K562 (cell line): ENCODE measurements at regions not wholly inside any gene's neighbourhood (a gene's known extent, or its start where the extent isn't known, plus 50 kb on each side); places are given as distances from the start of the nearest gene placed in this dataset.

Experiments used
- ATAC-seq: fragments of 200-7000 bp; cut with Tn5 transposase; 3 replicates; pipeline ENCODE4 v1.9.1; 2020; ENCODE audit warnings: moderate library complexity
- BruUV-seq: library from RNA; stranded (reverse); fragments of 400-500 nt; replicated peaks from 2 replicates; lab custom pipeline; 2021; lab: Mats Ljungman, UMichigan
- CTCF ChIA-PET: fragments of 300-600 bp; formaldehyde crosslinking; extraction: SDS; loops from one replicate; lab custom pipeline; 2021; ENCODE audit warnings: low intra/inter-chr PET ratio; lab: Yijun Ruan, JAX
- POLR2A ChIA-PET: fragments of 300-600, 350-650 bp; sonication (Branson Sonifier 250); formaldehyde crosslinking; extraction: SDS; loops from one replicate; lab custom pipeline; 2021; ENCODE audit warnings: antibody characterized with exemption, inconsistent platforms; lab: Yijun Ruan, JAX
- DNase-seq, 4 experiments: peaks; one replicate each; pipeline versions ENCODE4 v3.0.0 to v3.0.0-alpha.2; 2011 to 2018; ENCODE audit warnings: low spot score in 3 of 4, mixed read lengths in 3 of 4; ENCODE audit errors: extremely low read depth in 1 of 4
- FAIRE-seq: peaks from 2 replicates; lab custom pipeline; 2011; peaks lifted over from hg19 to GRCh38; lab: Jason Lieb, UNC
- H2AFZ ChIP-seq: 2 replicates; pipeline ENCODE4 v1.6.0; 2011; ENCODE audit warnings: low read depth, low read length, control low read depth, inconsistent platforms
- H3K27ac ChIP-seq: fragments of 200-600 bp; 3 replicates; pipeline ENCODE4 v1.8.0; 2011; ENCODE audit warnings: low read depth, mild to moderate bottlenecking, control low read depth, inconsistent platforms, low read length, moderate library complexity, mixed read lengths; ENCODE audit errors: extremely low read depth
- H3K27me3 ChIP-seq, 2 experiments: fragments of 300-600 bp in 1 of 2; 2 replicates in 1 of 2; 3 replicates in 1 of 2; pipeline versions ENCODE4 v1.6.0 to v1.8.0; 2011; ENCODE audit warnings: inconsistent platforms in 2 of 2, low read length in 2 of 2, mild to moderate bottlenecking in 1 of 2, mixed read lengths in 1 of 2, moderate library complexity in 1 of 2; ENCODE audit not compliant: control insufficient read depth in 2 of 2, insufficient read depth in 2 of 2
- H3K36me3 ChIP-seq: fragments of 300-600 bp; 3 replicates; pipeline ENCODE4 v1.8.0; 2011; ENCODE audit warnings: mild to moderate bottlenecking, low read length, inconsistent platforms; ENCODE audit not compliant: control insufficient read depth, insufficient read depth
- H3K4me1 ChIP-seq, 2 experiments: fragments of 200-600 bp in 1 of 2; replicated peaks in 1 of 2; 2 replicates in 1 of 2; 3 replicates in 1 of 2; pipeline versions ENCODE4 v1.5.1 to v1.8.0; 2011; ENCODE audit warnings: inconsistent platforms in 2 of 2, low read length in 2 of 2, mild to moderate bottlenecking in 1 of 2, mixed read lengths in 1 of 2, moderate library complexity in 1 of 2; ENCODE audit not compliant: control insufficient read depth in 2 of 2, insufficient read depth in 2 of 2
- H3K4me2 ChIP-seq: 2 replicates; pipeline ENCODE4 v1.6.1; 2011; ENCODE audit warnings: low read length, control low read depth, inconsistent platforms, mixed read lengths; ENCODE audit not compliant: insufficient read depth
- H3K4me3 ChIP-seq: fragments of 200-600 bp; sonication (generic), shearing (Covaris generic); 2 replicates; pipeline ENCODE4 v1.5.1; 2016; ENCODE audit warnings: control low read depth, inconsistent platforms
- H3K79me2 ChIP-seq: fragments of 200-600 bp; 3 replicates; pipeline ENCODE4 v1.8.0; 2011; ENCODE audit warnings: low read length, inconsistent platforms; ENCODE audit not compliant: control insufficient read depth, insufficient read depth
- H3K9ac ChIP-seq, 2 experiments: 2 replicates each; pipeline versions ENCODE4 v1.6.0 to v1.6.1; 2011; ENCODE audit warnings: low read depth in 2 of 2, low read length in 2 of 2, control low read depth in 1 of 2, inconsistent platforms in 1 of 2, mild to moderate bottlenecking in 1 of 2, mixed read lengths in 1 of 2; ENCODE audit not compliant: insufficient read depth in 1 of 2
- H3K9me1 ChIP-seq: one replicate; pipeline ENCODE4 v1.6.0; 2011; ENCODE audit warnings: inconsistent platforms, mild to moderate bottlenecking, low read length, moderate library complexity; ENCODE audit not compliant: control insufficient read depth, insufficient read depth
- H3K9me3 ChIP-seq: replicated peaks from 2 replicates; pipeline ENCODE4 v1.5.1; 2011; ENCODE audit warnings: low read depth, low read length, inconsistent platforms; ENCODE audit not compliant: control insufficient read depth, insufficient read depth
- H4K20me1 ChIP-seq: replicated peaks from 2 replicates; pipeline ENCODE4 v1.6.1; 2011; ENCODE audit warnings: low read length, inconsistent platforms, mixed read lengths; ENCODE audit not compliant: control insufficient read depth, insufficient read depth
- FOXA1 ChIP-seq: fragments of 450-650 bp; IDR thresholded peaks from 2 replicates; pipeline ENCODE4 v1.6.1; 2016; ENCODE audit warnings: mild to moderate bottlenecking, borderline replicate concordance
- MAFK ChIP-seq: IDR thresholded peaks from 2 replicates; pipeline ENCODE4 v1.6.1; 2011; ENCODE audit warnings: low read length, improper control_type of control experiment
- RCOR1 ChIP-seq, 2 experiments: IDR thresholded peaks; 2 replicates each; pipeline ENCODE4 v1.6.1; 2012; ENCODE audit warnings: low read depth in 2 of 2, low read length in 2 of 2, borderline replicate concordance in 1 of 2, improper control_type of control experiment in 1 of 2
- RREB1 ChIP-seq: fragments of 250-450 bp; sonication (Bioruptor Pico); IDR thresholded peaks from 2 replicates; pipeline ENCODE4 v1.4.0; 2020
- SLC30A9 ChIP-seq: fragments of 250-450 bp; sonication (Bioruptor Pico); IDR thresholded peaks from 2 replicates; pipeline ENCODE4 v1.8.0; 2022; ENCODE audit warnings: mild to moderate bottlenecking, moderate library complexity
- SMARCE1 ChIP-seq: fragments of 450-650 bp; IDR thresholded peaks from 2 replicates; pipeline ENCODE4 v1.7.1; 2016; ENCODE audit warnings: mild to moderate bottlenecking
- STAT6 ChIP-seq: sonication (generic); formaldehyde crosslinking; IDR thresholded peaks from 2 replicates; pipeline ENCODE4 v1.8.1; 2023; ENCODE audit warnings: mild to moderate bottlenecking, missing genetic modification reagents
- TBP ChIP-seq: optimal IDR thresholded peaks from 2 replicates; pipeline ENCODE3; 2011; ENCODE audit warnings: low read depth, low read length, improper control_type of control experiment
- ZFPM2 ChIP-seq: fragments of 250-450 bp; sonication (Bioruptor Pico); IDR thresholded peaks from 2 replicates; pipeline ENCODE4 v1.5.1; 2022; ENCODE audit warnings: mild to moderate bottlenecking
- ZNF24 ChIP-seq: fragments of 450-650 bp; IDR thresholded peaks from 2 replicates; pipeline ENCODE4 v1.6.1; 2016
- WGBS: fragments of 100-300 bp; shearing (Covaris generic); methylation state at CpG from one replicate; pipeline ENCODE4 v1.1.6; 2016; ENCODE audit warnings: low coverage, mixed read lengths; ENCODE audit not compliant: insufficient coverage; ENCODE audit errors: missing lambda C conversion rate; 5-methylcytosine and 5-hydroxymethylcytosine counted together
- in situ Hi-C: fragments of 300-500 bp; cut with MboI; formaldehyde crosslinking; loops from 4 replicates; pipeline ENCODE4 v1.15.0; 2018; ENCODE audit warnings: inconsistent platforms, mixed read lengths
- intact Hi-C: fragments of 100-400 bp; cut with micrococcal nuclease; formaldehyde crosslinking; loops from 2 replicates; pipeline ENCODE4 v1.14.2; 2022

GRCh38 chr21:35411434-35411833 lies 362.3 kb upstream of the RUNX1 start:
- WGBS, result 63% methylated on average over 11 of the region's 11 CpGs
- no peak overlapping the region for H3K27ac ChIP-seq
- FAIRE-seq, result no peak
- H3K4me1 ChIP-seq, result peaks cover 0 to 3% of the 10 kb centered on the region in 2 experiments; a peak in 2 of 5 replicates
- CTCF ChIA-PET, result no interaction called here
- no peaks in the 10 kb centered on the region for H3K79me2 ChIP-seq
- no peak for TF ChIP-seq SLC30A9
- no peak for TF ChIP-seq SMARCE1
- no peak for TF ChIP-seq ZNF24
- no peak for TF ChIP-seq MAFK
- no peak for TF ChIP-seq RCOR1 (IDR thresholded peaks at IDR 0.05; ENCODE audit: borderline replicate concordance in 1 of 2, low read depth in 2 of 2, low read length in 2 of 2)
- TF ChIP-seq ZFPM2 (CRISPR knock-in tag), result no peak
- TF ChIP-seq, all 486 proteins: peak for 0
- Histone ChIP-seq H3K9ac (no peak overlapping the region), H4K20me1 (no peaks in the 10 kb centered on the region), H3K9me3 (no peaks in the 10 kb centered on the region), H3K9me1 (no peaks in the 10 kb centered on the region), H3K36me3 (no peaks in the 10 kb centered on the region), H3K4me2 (no peak overlapping the region), H2AFZ (no peak overlapping the region), H3K4me3 (no peak overlapping the region), H3K27me3 (no peaks in the 10 kb centered on the region)
- intact Hi-C loops (no loop called here), in situ Hi-C loops (no loop called here)
- BruUV-seq, result no TSS peak
- POLR2A ChIA-PET, result no interaction called here
- ATAC-seq (no peak), DNase-seq (no peak)

GRCh38 chr21:35410656-35411055 lies 361.6 kb upstream of the RUNX1 start:
- POLR2A ChIA-PET, result no interaction called here
- H3K27me3 ChIP-seq, result no peaks in the 10 kb centered on the region
- no peaks in the 10 kb centered on the region for H3K9me1 ChIP-seq
- CTCF ChIA-PET, result no interaction called here
- H3K9me3 ChIP-seq, result no peaks in the 10 kb centered on the region
- no peak for FAIRE-seq
- H2AFZ ChIP-seq, result no peak overlapping the region
- no peaks in the 10 kb centered on the region for H3K36me3 ChIP-seq
- no peak overlapping the region for H3K4me2 ChIP-seq
- no peak overlapping the region for H3K9ac ChIP-seq
- DNase-seq, result no peak
- no peaks in the 10 kb centered on the region for H4K20me1 ChIP-seq
- intact Hi-C loops (no loop called here), in situ Hi-C loops (no loop called here)
- no peak overlapping the region for H3K27ac ChIP-seq
- peaks cover 0 to 3% of the 10 kb centered on the region in 2 experiments; a peak in 2 of 5 replicates for H3K4me1 ChIP-seq
- no peak overlapping the region for H3K4me3 ChIP-seq
- no peak for ATAC-seq
- no peaks in the 10 kb centered on the region for H3K79me2 ChIP-seq
- no TSS peak for BruUV-seq
- 8% methylated on average over 1 of the region's 1 CpG for WGBS
- no peak for TF ChIP-seq FOXA1
- TF ChIP-seq RREB1 (CRISPR knock-in tag), result no peak
- no peak for TF ChIP-seq STAT6 (CRISPR knock-in tag)
- TF ChIP-seq TBP, result no peak
